Upper lobe of left lung (tissue), 6 donors: ENCODE measurements at regions not wholly inside any gene's neighbourhood (a gene's known extent, or its start where the extent isn't known, plus 50 kb on each side); places are given as distances from the start of the nearest gene placed in this dataset.

Source experiments
- ATAC-seq, 2 donors: fragments of 200-7000 bp; cut with Tn5 transposase; one replicate each; pipeline ENCODE4 v1.9.1; 2022; ENCODE audit warnings: mild to moderate bottlenecking in 2 of 2, moderate library complexity in 2 of 2; ENCODE audit not compliant: low FRiP score in 2 of 2
- DNase-seq, 2 donors: peaks; one replicate each; pipeline ENCODE4 v3.0.0-alpha.2; 2019 to 2020
- H3K27ac ChIP-seq, 4 donors: fragments of 200-600 bp; sonication (generic); one replicate each; pipeline ENCODE4 v1.5.1; 2016 to 2019
- H3K27me3 ChIP-seq, 4 donors: fragments of 200-600 bp; sonication (generic); one replicate each; pipeline ENCODE4 v1.5.1; 2017 to 2019
- H3K36me3 ChIP-seq, 4 donors: fragments of 200-600 bp; sonication (generic); one replicate each; pipeline ENCODE4 v1.5.1; 2016 to 2019
- H3K4me1 ChIP-seq, 4 donors: fragments of 200-600 bp; sonication (generic); one replicate each; pipeline ENCODE4 v1.5.1; 2018 to 2019
- H3K4me3 ChIP-seq, 4 donors: fragments of 200-600 bp; sonication (generic); one replicate each; pipeline ENCODE4 v1.5.1; 2017 to 2019; ENCODE audit warnings: mild to moderate bottlenecking in 2 of 4, moderate library complexity in 1 of 4
- H3K9me3 ChIP-seq, 4 donors: fragments of 200-600 bp; sonication (generic); one replicate each; pipeline ENCODE4 v1.5.1; 2018 to 2019
- CTCF ChIP-seq, 6 experiments: fragments of 450-650 bp in 4 of 6; fragments of 200-600 bp in 2 of 6; sonication (generic) in 2 of 6; IDR thresholded peaks; one replicate each; pipeline ENCODE4 v1.5.1; 2016 to 2019; ENCODE audit warnings: antibody characterized with exemption in 6 of 6
- EP300 ChIP-seq, 4 donors: sonication (generic); formaldehyde crosslinking; IDR thresholded peaks; one replicate each; pipeline ENCODE4 v1.5.1; 2017; ENCODE audit warnings: antibody characterized with exemption in 4 of 4, control low read depth in 2 of 4
- POLR2A ChIP-seq, 4 donors: fragments of 450-650 bp; IDR thresholded peaks; one replicate each; pipeline ENCODE4 v1.5.1; 2016 to 2017; ENCODE audit warnings: antibody characterized with exemption in 4 of 4, mild to moderate bottlenecking in 2 of 4
- POLR2AphosphoS5 ChIP-seq, 2 donors: sonication (generic); formaldehyde crosslinking; IDR thresholded peaks; one replicate each; pipeline ENCODE4 v1.5.1; 2017; ENCODE audit warnings: antibody characterized with exemption in 2 of 2
- WGBS, 2 donors: methylation state at CpG; one replicate each; pipeline ENCODE4 v1.1.5; 2017 to 2018; 5-methylcytosine and 5-hydroxymethylcytosine counted together
- donor health status: DM: no; HTN: no; CAD: no; lungs with moderate emphysema.
- donor health status: DM: no; HTN: yes; CAD: no; lungs with severe emphysema.

- no peaks in the 10 kb centered on the region for H3K27me3 ChIP-seq
- no peak for DNase-seq
These were observed 113.3 kb upstream of the OTUD4 start for GRCh38 chr4:145293658-145294057.

GRCh38 chr4:145290955-145291354, 110.6 kb upstream of the OTUD4 start:
- Histone ChIP-seq H3K9me3 (no peaks in the 10 kb centered on the region), H3K4me1 (no peaks in the 10 kb centered on the region), H3K27ac (no peak overlapping the region), H3K36me3 (no peaks in the 10 kb centered on the region), H3K4me3 (no peak overlapping the region), H3K27me3 (no peaks in the 10 kb centered on the region)
- WGBS, 2 donors, result 81 to 86% methylated on average over 2 of the region's 2 CpGs
- ATAC-seq (no peak), DNase-seq (no peak)
- TF ChIP-seq POLR2A (IDR thresholded peaks at IDR 0.05), result no peak

More at GRCh38 chr4:145293658-145294057, 113.3 kb upstream of the OTUD4 start:
- 97 to 98% methylated on average over 4 of the region's 4 CpGs for WGBS, 2 donors
- Histone ChIP-seq H3K36me3 (no peaks in the 10 kb centered on the region), H3K27ac (no peak overlapping the region), H3K4me3 (no peak overlapping the region), H3K4me1 (no peaks in the 10 kb centered on the region), H3K9me3 (no peaks in the 10 kb centered on the region)
- no peak for ATAC-seq
- TF ChIP-seq POLR2A (IDR thresholded peaks at IDR 0.05) (no peak), EP300 (IDR thresholded peaks at IDR 0.05) (no peak), POLR2AphosphoS5 (IDR thresholded peaks at IDR 0.05) (no peak), CTCF (IDR thresholded peaks at IDR 0.05) (no peak)

- DNase-seq (no peak), ATAC-seq (no peak)
- Histone ChIP-seq H3K9me3 (no peaks in the 10 kb centered on the region), H3K4me3 (no peak overlapping the region), H3K27ac (no peak overlapping the region), H3K36me3 (no peaks in the 10 kb centered on the region), H3K4me1 (no peaks in the 10 kb centered on the region), H3K27me3 (no peaks in the 10 kb centered on the region)
- 81 to 84% methylated on average over 3 of the region's 3 CpGs for WGBS, 2 donors
- TF ChIP-seq EP300 (IDR thresholded peaks at IDR 0.05), result no peak
- no peak for TF ChIP-seq POLR2A (IDR thresholded peaks at IDR 0.05)
- no peak for TF ChIP-seq POLR2AphosphoS5 (IDR thresholded peaks at IDR 0.05)
- no peak for TF ChIP-seq CTCF (IDR thresholded peaks at IDR 0.05)
These were observed 109.2 kb upstream of the OTUD4 start for GRCh38 chr4:145289403-145290076.

GRCh38 chr4:145287351-145287750, 107.0 kb upstream of the OTUD4 start:
- WGBS, 2 donors, result 85 to 92% methylated on average over 1 of the region's 1 CpG
- DNase-seq (no peak), ATAC-seq (no peak)
- H3K27me3 ChIP-seq, result no peaks in the 10 kb centered on the region
- H3K27ac ChIP-seq, result no peak overlapping the region
- TF ChIP-seq EP300 (IDR thresholded peaks at IDR 0.05) (no peak), POLR2AphosphoS5 (IDR thresholded peaks at IDR 0.05) (no peak), POLR2A (IDR thresholded peaks at IDR 0.05) (no peak), CTCF (IDR thresholded peaks at IDR 0.05) (no peak)
- H3K36me3 ChIP-seq, result no peaks in the 10 kb centered on the region
- no peaks in the 10 kb centered on the region for H3K4me1 ChIP-seq
- H3K4me3 ChIP-seq, result no peak overlapping the region
- H3K9me3 ChIP-seq, result no peaks in the 10 kb centered on the region

- H3K4me3 ChIP-seq, result no peak overlapping the region
- no peaks in the 10 kb centered on the region for H3K9me3 ChIP-seq
- no peak for ATAC-seq
- TF ChIP-seq POLR2AphosphoS5 (IDR thresholded peaks at IDR 0.05) (no peak), POLR2A (IDR thresholded peaks at IDR 0.05) (no peak), EP300 (IDR thresholded peaks at IDR 0.05) (no peak)
- no peak for DNase-seq
- H3K27ac ChIP-seq, result no peak overlapping the region
- no peaks in the 10 kb centered on the region for H3K27me3 ChIP-seq
- H3K36me3 ChIP-seq, result no peaks in the 10 kb centered on the region
- H3K4me1 ChIP-seq, result no peaks in the 10 kb centered on the region
These were observed 105.5 kb upstream of the OTUD4 start for GRCh38 chr4:145285928-145286327.

- ATAC-seq, result no peak
- Histone ChIP-seq H3K9me3 (no peaks in the 10 kb centered on the region), H3K36me3 (no peaks in the 10 kb centered on the region), H3K4me1 (no peaks in the 10 kb centered on the region), H3K27me3 (no peaks in the 10 kb centered on the region), H3K4me3 (no peak overlapping the region), H3K27ac (no peak overlapping the region)
- DNase-seq, result no peak
- 62 to 83% methylated on average over 2 of the region's 2 CpGs for WGBS, 2 donors
- TF ChIP-seq POLR2A (IDR thresholded peaks at IDR 0.05) (no peak), CTCF (IDR thresholded peaks at IDR 0.05) (no peak), EP300 (IDR thresholded peaks at IDR 0.05) (no peak), POLR2AphosphoS5 (IDR thresholded peaks at IDR 0.05) (no peak)
These were observed 103.5 kb upstream of the OTUD4 start for GRCh38 chr4:145283909-145284308.
